GM12892 (cell line): ENCODE measurements at regions not wholly inside any gene's neighbourhood (a gene's known extent, or its start where the extent isn't known, plus 50 kb on each side); places are given as distances from the start of the nearest gene placed in this dataset.

Source experiments
- DNase-seq: peaks from one replicate; pipeline ENCODE4 v3.0.0; 2011; ENCODE audit not compliant: insufficient read length
- FAIRE-seq: peaks from 2 replicates; lab custom pipeline; 2011; peaks lifted over from hg19 to GRCh38; lab: Jason Lieb, UNC
- POLR2A ChIP-seq: IDR thresholded peaks from 2 replicates; pipeline ENCODE4 v1.6.1; 2011; ENCODE audit warnings: low read depth, low read length, control low read depth
- POLR2AphosphoS5 ChIP-seq: IDR thresholded peaks from 2 replicates; pipeline ENCODE4 v1.6.1; 2011; ENCODE audit warnings: low read depth, low read length, control low read depth
- TAF1 ChIP-seq: IDR thresholded peaks from 2 replicates; pipeline ENCODE4 v1.6.1; 2011; ENCODE audit warnings: low read depth, mild to moderate bottlenecking, control low read depth, low read length, borderline replicate concordance

DNA sequence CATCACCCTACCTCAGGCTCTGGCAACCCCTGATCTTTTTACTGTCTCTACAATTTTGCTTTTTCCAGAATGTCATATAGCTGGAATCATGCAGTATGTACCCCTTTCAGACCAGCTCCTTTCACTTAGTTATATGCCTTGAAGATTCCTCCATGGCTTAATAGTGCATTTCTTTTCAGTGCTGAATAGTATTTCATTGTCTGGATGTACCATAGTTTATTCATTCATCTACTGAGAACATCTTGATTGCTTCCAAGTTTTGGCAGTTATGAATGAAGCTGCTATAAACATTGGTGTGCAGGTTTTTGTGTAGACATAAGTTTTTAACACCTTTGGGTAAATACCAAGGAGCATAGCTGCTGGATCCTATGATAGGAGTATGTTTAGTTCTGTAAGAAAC is 50.8 kb upstream of the ANP32A start:
- no peak for TF ChIP-seq TAF1
- no peak for TF ChIP-seq POLR2A
- no peak for TF ChIP-seq POLR2AphosphoS5
- DNase-seq (no peak), FAIRE-seq (no peak)

DNA sequence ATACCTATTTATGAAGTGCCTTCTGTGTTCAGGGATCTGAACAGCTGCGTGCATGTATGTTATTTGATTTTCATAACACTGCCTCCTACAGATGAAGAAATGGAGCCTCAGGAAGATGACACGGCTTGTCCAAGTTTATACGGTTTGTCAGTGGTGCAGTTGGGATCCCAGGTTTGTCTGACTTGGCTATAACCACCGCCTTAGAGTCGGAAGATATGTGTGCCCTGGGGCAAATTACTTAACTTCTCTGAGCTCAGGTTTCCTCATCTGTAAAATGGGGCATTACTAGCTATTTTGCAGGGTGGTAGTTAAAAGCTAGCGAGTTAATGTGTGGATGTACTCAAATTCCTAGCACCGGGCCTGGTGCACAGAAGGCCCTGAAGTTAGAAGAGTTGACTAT is 54.1 kb upstream of the ANP32A start:
- no peak for TF ChIP-seq TAF1
- no peak for TF ChIP-seq POLR2A
- no peak for TF ChIP-seq POLR2AphosphoS5
- DNase-seq, result no peak
- FAIRE-seq, result no peak

DNA sequence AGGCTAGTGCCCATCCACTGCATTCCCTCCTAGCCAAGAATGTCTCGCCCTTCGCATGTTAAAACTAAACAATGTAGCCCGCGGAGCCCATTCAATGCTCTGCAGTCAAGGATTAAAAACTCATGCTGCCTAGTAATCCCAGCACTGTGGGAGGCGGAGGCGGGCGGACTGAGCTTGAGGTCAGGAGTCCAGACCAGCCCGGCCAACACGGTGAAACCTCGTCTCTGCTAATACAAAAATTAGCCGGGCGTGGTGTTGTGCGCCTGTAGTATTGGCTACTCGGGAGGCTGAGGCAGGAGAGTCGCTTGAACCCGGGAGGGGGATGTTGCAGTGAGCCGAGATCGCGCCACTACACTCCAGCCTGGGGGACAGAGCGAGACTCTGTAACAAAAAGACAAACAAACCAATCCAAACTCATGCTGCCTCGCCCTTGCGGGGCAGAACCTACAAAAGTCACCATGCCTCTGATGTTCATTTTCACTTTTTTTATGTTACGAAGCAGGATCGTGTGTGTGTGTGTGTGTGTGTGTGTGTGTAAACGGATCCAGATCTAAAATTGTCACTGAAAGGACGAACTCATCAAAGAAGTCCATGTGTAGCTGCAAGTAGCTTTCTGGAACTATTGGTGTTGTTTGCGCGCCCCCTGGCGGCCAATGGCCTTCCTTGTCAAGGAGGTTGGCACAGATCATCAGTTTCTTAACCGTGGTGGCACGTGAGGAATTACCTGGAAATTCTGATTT is 54.8 kb upstream of the SPESP1 start:
- peak; percentile 47 for DNase-seq
- FAIRE-seq, result peak; percentile 72
- TF ChIP-seq TAF1 (no peak), POLR2AphosphoS5 (no peak), POLR2A (no peak)

DNA sequence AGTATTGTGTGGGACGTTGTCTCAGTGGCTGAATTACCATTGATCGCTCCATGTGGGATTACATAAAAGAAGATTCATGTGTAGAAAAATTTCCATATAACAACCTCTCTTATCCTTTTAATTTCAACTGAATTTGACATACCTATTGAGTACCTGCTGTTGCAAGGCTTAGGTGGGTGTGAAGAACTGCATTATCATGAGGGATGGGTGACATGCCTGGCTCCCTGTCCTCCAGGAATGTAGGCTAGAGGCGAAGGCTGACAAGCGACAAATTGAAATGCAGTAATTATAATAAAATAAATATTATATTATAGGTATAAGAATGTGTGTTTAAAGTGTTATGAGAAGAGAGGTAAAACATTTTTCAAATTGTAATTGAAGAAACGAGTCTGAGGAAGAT is 52.7 kb upstream of the SPESP1 start:
- no peak for FAIRE-seq
- TF ChIP-seq POLR2A, result no peak
- no peak for TF ChIP-seq TAF1
- no peak for TF ChIP-seq POLR2AphosphoS5

DNA sequence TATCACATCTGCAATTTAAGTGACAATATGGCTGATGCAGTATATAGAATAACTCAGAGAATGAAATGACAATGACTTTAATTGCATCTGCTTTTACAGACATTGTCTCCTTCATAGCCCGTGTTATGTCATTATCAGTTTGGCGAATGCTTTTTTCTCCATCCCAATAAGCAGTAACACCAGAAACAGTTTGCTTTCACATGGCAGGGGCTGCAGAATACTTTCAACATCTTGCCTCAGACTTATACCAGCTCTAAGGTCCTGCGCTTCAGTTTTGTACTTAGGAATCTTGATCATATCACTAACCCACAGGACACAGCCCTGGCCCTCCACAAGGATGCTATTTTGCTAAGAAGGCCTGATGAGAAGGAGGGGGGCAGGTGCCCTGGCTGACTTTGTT is 49.9 kb upstream of the SPESP1 start:
- no peak for FAIRE-seq
- no peak for DNase-seq
- TF ChIP-seq TAF1, result no peak
- TF ChIP-seq POLR2AphosphoS5, result no peak
- no peak for TF ChIP-seq POLR2A

More for the DNA sequence above, 52.7 kb upstream of the SPESP1 start:
- DNase-seq, result no peak
